GM10266 (cell line): ENCODE measurements at regions not wholly inside any gene's neighbourhood (a gene's known extent, or its start where the extent isn't known, plus 50 kb on each side); places are given as distances from the start of the nearest gene placed in this dataset.

Experiments
- DNase-seq: peaks from one replicate; pipeline ENCODE4 v3.0.0; 2012; ENCODE audit errors: extremely low spot score
- TF ChIP-seq, protein P1 (sequence below): IDR thresholded peaks from 2 replicates; pipeline ENCODE4 v1.5.1; 2012; ENCODE audit warnings: mild to moderate bottlenecking, low read depth; ENCODE audit not compliant: control insufficient read depth, insufficient read depth; ENCODE audit errors: missing control alignments

GRCh38 chr13:64924401-64924800, 2305.7 kb downstream of the PCDH9 start:
- TF ChIP-seq, protein P1, sequence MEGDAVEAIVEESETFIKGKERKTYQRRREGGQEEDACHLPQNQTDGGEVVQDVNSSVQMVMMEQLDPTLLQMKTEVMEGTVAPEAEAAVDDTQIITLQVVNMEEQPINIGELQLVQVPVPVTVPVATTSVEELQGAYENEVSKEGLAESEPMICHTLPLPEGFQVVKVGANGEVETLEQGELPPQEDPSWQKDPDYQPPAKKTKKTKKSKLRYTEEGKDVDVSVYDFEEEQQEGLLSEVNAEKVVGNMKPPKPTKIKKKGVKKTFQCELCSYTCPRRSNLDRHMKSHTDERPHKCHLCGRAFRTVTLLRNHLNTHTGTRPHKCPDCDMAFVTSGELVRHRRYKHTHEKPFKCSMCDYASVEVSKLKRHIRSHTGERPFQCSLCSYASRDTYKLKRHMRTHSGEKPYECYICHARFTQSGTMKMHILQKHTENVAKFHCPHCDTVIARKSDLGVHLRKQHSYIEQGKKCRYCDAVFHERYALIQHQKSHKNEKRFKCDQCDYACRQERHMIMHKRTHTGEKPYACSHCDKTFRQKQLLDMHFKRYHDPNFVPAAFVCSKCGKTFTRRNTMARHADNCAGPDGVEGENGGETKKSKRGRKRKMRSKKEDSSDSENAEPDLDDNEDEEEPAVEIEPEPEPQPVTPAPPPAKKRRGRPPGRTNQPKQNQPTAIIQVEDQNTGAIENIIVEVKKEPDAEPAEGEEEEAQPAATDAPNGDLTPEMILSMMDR, result no peak
- no peak for DNase-seq

DNA sequence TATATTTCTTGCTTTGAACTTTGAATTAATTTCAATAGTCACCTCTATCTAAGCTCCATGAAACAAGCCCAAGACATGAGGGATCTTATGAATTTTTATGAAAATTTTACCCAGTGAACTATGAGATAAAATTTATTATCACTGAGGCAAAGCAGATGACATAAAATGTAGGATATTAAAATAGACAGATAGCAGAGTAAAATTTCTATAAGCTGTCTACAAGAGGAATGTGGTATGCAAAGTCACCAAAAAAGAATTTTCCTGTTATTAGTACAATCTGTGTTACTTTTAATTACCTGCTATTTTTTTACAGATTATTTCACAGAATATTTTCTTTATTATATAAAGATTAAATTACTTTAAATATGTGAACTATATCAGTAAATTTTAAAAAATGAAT, 2312.6 kb downstream of the PCDH9 start:
- DNase-seq, result no peak
- TF ChIP-seq, protein P1, result no peak

DNA sequence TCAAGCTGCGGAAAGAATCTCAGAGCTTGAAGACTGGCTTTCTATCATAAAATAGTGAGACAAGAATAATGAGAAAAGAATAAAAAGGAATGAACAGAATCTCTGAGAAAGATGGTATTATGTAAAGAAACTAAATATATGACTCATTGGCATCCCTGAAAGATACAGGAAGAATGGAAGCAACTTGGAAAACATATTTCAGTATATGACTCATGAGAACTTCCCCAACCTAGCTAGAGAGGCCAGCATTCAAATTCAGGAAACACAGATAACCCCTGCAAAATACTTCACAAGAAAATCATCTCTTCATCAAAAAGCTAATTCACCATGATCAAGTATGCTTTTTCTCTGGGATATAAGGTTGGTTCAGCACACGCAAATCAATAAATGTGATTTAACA, 2318.0 kb downstream of the PCDH9 start:
- DNase-seq, result no peak
- TF ChIP-seq, protein P1, result no peak

GRCh38 chr13:64910096-64910495, 2320.0 kb downstream of the PCDH9 start:
- TF ChIP-seq, protein P1, result no peak
- DNase-seq, result no peak

- no peak for DNase-seq
- TF ChIP-seq, protein P1, result no peak
These were observed 2321.0 kb downstream of the PCDH9 start for GRCh38 chr13:64909184-64909583.

- DNase-seq, result no peak
- TF ChIP-seq, protein P1, result no peak
These were observed 2330.1 kb downstream of the PCDH9 start for GRCh38 chr13:64900039-64900438.

GRCh38 chr13:64884976-64885375, 2345.2 kb downstream of the PCDH9 start:
- no peak for DNase-seq
- TF ChIP-seq, protein P1, result no peak

DNA sequence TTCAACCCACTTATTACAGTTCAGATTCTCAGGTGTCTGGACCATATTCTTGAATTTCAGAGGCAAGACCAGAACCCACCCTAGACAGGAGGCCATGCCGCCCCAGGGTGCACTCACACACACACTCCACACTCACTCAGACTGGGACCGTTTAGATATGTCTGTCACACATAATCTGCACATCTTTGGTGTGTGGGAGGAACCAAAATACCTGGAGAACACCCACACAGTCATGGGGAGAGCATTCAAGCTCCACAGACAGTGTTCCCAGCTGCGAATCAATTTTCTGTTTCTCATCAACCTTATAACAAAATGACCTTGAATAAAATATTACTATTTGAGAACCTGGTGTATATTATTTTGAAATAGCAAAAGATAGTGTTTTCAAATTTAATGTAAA, 2353.0 kb downstream of the PCDH9 start:
- DNase-seq, result no peak
- TF ChIP-seq, protein P1, result no peak
